GM23338 (cell line): ENCODE measurements at regions not wholly inside any gene's neighbourhood (a gene's known extent, or its start where the extent isn't known, plus 50 kb on each side); places are given as distances from the start of the nearest gene placed in this dataset.

Experiments
- ATAC-seq: fragments of 200-7000 bp; cut with Tn5 transposase; 3 replicates; pipeline ENCODE4 v1.9.1; 2020
- DNase-seq: peaks from one replicate; pipeline ENCODE4 v3.0.0-alpha.2; 2015; ENCODE audit warnings: low spot score
- H2AFZ ChIP-seq: fragments of 200-600 bp; sonication (generic); 2 replicates; pipeline ENCODE4 v1.8.0; 2016; ENCODE audit warnings: antibody characterized with exemption, mild to moderate bottlenecking, moderate library complexity
- H3F3A ChIP-seq: fragments of 200-600 bp; sonication (generic); replicated peaks from 2 replicates; pipeline ENCODE4 v1.8.0; 2017; ENCODE audit warnings: antibody characterized with exemption, mixed run types, low read depth
- H3K27ac ChIP-seq: fragments of 200-600 bp; sonication (generic); 2 replicates; pipeline ENCODE4 v1.6.1; 2016; ENCODE audit warnings: low read depth
- H3K27me3 ChIP-seq: fragments of 200-600 bp; sonication (generic); 2 replicates; pipeline ENCODE4 v1.8.0; 2016; ENCODE audit warnings: mild to moderate bottlenecking, mixed run types, moderate library complexity; ENCODE audit not compliant: insufficient read depth
- H3K36me3 ChIP-seq: fragments of 200-600 bp; sonication (generic); 2 replicates; pipeline ENCODE4 v1.8.0; 2016; ENCODE audit warnings: mild to moderate bottlenecking; ENCODE audit not compliant: insufficient read depth
- H3K4me1 ChIP-seq: fragments of 200-600 bp; sonication (generic); 2 replicates; pipeline ENCODE4 v1.8.0; 2016; ENCODE audit warnings: mild to moderate bottlenecking, moderate library complexity; ENCODE audit not compliant: insufficient read depth
- H3K4me2 ChIP-seq: fragments of 200-600 bp; sonication (generic); 2 replicates; pipeline ENCODE4 v1.7.1; 2017; ENCODE audit warnings: mixed run types
- H3K4me3 ChIP-seq: fragments of 200-600 bp; sonication (generic); 2 replicates; pipeline ENCODE4 v1.6.1; 2016; ENCODE audit warnings: mixed run types
- H3K79me2 ChIP-seq: fragments of 200-600 bp; sonication (generic); replicated peaks from 2 replicates; pipeline ENCODE4 v1.8.0; 2017; ENCODE audit warnings: mild to moderate bottlenecking; ENCODE audit not compliant: insufficient read depth
- H3K9me2 ChIP-seq: fragments of 200-600 bp; sonication (generic); 2 replicates; pipeline ENCODE4 v1.8.0; 2017; ENCODE audit not compliant: insufficient read depth
- H4K20me1 ChIP-seq: fragments of 200-600 bp; sonication (generic); replicated peaks from 2 replicates; pipeline ENCODE4 v1.8.0; 2017; ENCODE audit warnings: mild to moderate bottlenecking; ENCODE audit not compliant: insufficient read depth
- H3K27ac Mint-ChIP-seq: 2 replicates; pipeline ENCODE4 v1.8.0; 2020; ENCODE audit warnings: inconsistent platforms, mild to moderate bottlenecking, moderate library complexity, mixed read lengths
- H3K27me3 Mint-ChIP-seq: 3 replicates; pipeline ENCODE4 v1.8.0; 2022; ENCODE audit warnings: low read depth, mild to moderate bottlenecking, moderate library complexity, mixed read lengths, inconsistent platforms; ENCODE audit not compliant: insufficient read depth, poor library complexity
- H3K36me3 Mint-ChIP-seq: 3 replicates; pipeline ENCODE4 v1.8.0; 2021; ENCODE audit warnings: low read depth, mild to moderate bottlenecking, inconsistent platforms, moderate library complexity, mixed read lengths
- H3K4me1 Mint-ChIP-seq: 3 replicates; pipeline ENCODE4 v1.8.0; 2020; ENCODE audit warnings: mild to moderate bottlenecking, inconsistent platforms, mixed read lengths
- H3K4me3 Mint-ChIP-seq: 3 replicates; pipeline ENCODE4 v1.8.0; 2021; ENCODE audit warnings: moderate library complexity, mild to moderate bottlenecking, inconsistent platforms, mixed read lengths
- H3K9me3 Mint-ChIP-seq: 3 replicates; pipeline ENCODE4 v1.8.0; 2020; ENCODE audit warnings: moderate library complexity, mild to moderate bottlenecking, inconsistent platforms, mixed read lengths
- CREB1 ChIP-seq: fragments of 250-450 bp; sonication (Bioruptor Pico); IDR thresholded peaks from 2 replicates; pipeline ENCODE4 v1.5.0; 2020; ENCODE audit warnings: low read depth, mild to moderate bottlenecking, moderate library complexity
- ETS1 ChIP-seq: IDR thresholded peaks from 2 replicates; pipeline ENCODE4 v1.6.1; 2016; ENCODE audit warnings: antibody characterized with exemption
- EZH2 ChIP-seq: fragments of 200-600 bp; sonication (generic); IDR thresholded peaks from one replicate; pipeline ENCODE4 v1.8.0; 2017; ENCODE audit warnings: antibody characterized with exemption, mild to moderate bottlenecking, low read depth; ENCODE audit not compliant: unreplicated experiment
- JUNB ChIP-seq: IDR thresholded peaks from one replicate; pipeline ENCODE4 v1.6.1; 2016; ENCODE audit warnings: antibody characterized with exemption; ENCODE audit not compliant: unreplicated experiment
- NANOG ChIP-seq: IDR thresholded peaks from 2 replicates; pipeline ENCODE4 v1.6.1; 2016; ENCODE audit warnings: antibody characterized with exemption, borderline replicate concordance
- POLR2AphosphoS5 ChIP-seq: IDR thresholded peaks from 2 replicates; pipeline ENCODE4 v1.6.1; 2016; ENCODE audit warnings: antibody characterized with exemption, low read depth
- REST ChIP-seq: IDR thresholded peaks from one replicate; pipeline ENCODE4 v1.6.1; 2018; ENCODE audit warnings: antibody characterized with exemption; ENCODE audit not compliant: unreplicated experiment
- STAT1 ChIP-seq: IDR thresholded peaks from one replicate; pipeline ENCODE4 v1.6.1; 2016; ENCODE audit warnings: antibody characterized with exemption; ENCODE audit not compliant: unreplicated experiment
- ZNF114 ChIP-seq: fragments of 250-450 bp; sonication (Bioruptor Pico); IDR thresholded peaks from 2 replicates; pipeline ENCODE4 v1.5.0; 2020; ENCODE audit warnings: mild to moderate bottlenecking, moderate library complexity
- ZNF462 ChIP-seq: fragments of 250-450 bp; sonication (Bioruptor Pico); IDR thresholded peaks from 2 replicates; pipeline ENCODE4 v1.5.0; 2020; ENCODE audit warnings: mild to moderate bottlenecking, moderate library complexity

GRCh38 chr10:81008726-81009125 lies 471.0 kb downstream of the SH2D4B start:
- Mint-ChIP-seq H3K9me3 (no peaks in the 10 kb centered on the region), H3K4me1 (peaks cover 6% of the 10 kb centered on the region; the same call in 2 of the 3 replicates), H3K27ac (no peak overlapping the region), H3K27me3 (no peaks in the 10 kb centered on the region), H3K36me3 (no peaks in the 10 kb centered on the region), H3K4me3 (no peak overlapping the region)
- Histone ChIP-seq H3K4me2 (no peak overlapping the region), H3K27me3 (no peaks in the 10 kb centered on the region), H3K4me1 (no peaks in the 10 kb centered on the region), H3K79me2 (no peaks in the 10 kb centered on the region), H4K20me1 (no peaks in the 10 kb centered on the region), H3K27ac (no peak overlapping the region), H3F3A (no peaks in the 10 kb centered on the region), H3K9me2 (0 out of 2 replicates have a peak, but pooled peaks cover 4% of the 10 kb centered on the region), H2AFZ (0 out of 2 replicates have a peak overlapping the region, but pooled peaks have one; percentile 11), H3K36me3 (no peaks in the 10 kb centered on the region), H3K4me3 (no peak overlapping the region)
- no peak for DNase-seq
- TF ChIP-seq ZNF462: no peak
- TF ChIP-seq EZH2: no peak
- no peak for TF ChIP-seq REST
- TF ChIP-seq ZNF114: no peak
- no peak for TF ChIP-seq CREB1
- TF ChIP-seq JUNB: no peak
- no peak for TF ChIP-seq ETS1
- no peak for TF ChIP-seq POLR2AphosphoS5
- TF ChIP-seq STAT1: no peak
- no peak for TF ChIP-seq NANOG
- ATAC-seq: no peak
